GM12873 (cell line): ENCODE measurements at regions not wholly inside any gene's neighbourhood (a gene's known extent, or its start where the extent isn't known, plus 50 kb on each side); places are given as distances from the start of the nearest gene placed in this dataset.
A peak's percentile ranks its signal among the peaks of the same experiment; 100 is the strongest.

Experiments
- TF ChIP-seq, protein P1 (sequence below): IDR thresholded peaks from 2 replicates; pipeline ENCODE4 v1.5.1; 2012; ENCODE audit warnings: low read depth, mild to moderate bottlenecking, moderate library complexity, low read length, control low read depth; ENCODE audit not compliant: insufficient read depth; ENCODE audit errors: missing control alignments

DNA sequence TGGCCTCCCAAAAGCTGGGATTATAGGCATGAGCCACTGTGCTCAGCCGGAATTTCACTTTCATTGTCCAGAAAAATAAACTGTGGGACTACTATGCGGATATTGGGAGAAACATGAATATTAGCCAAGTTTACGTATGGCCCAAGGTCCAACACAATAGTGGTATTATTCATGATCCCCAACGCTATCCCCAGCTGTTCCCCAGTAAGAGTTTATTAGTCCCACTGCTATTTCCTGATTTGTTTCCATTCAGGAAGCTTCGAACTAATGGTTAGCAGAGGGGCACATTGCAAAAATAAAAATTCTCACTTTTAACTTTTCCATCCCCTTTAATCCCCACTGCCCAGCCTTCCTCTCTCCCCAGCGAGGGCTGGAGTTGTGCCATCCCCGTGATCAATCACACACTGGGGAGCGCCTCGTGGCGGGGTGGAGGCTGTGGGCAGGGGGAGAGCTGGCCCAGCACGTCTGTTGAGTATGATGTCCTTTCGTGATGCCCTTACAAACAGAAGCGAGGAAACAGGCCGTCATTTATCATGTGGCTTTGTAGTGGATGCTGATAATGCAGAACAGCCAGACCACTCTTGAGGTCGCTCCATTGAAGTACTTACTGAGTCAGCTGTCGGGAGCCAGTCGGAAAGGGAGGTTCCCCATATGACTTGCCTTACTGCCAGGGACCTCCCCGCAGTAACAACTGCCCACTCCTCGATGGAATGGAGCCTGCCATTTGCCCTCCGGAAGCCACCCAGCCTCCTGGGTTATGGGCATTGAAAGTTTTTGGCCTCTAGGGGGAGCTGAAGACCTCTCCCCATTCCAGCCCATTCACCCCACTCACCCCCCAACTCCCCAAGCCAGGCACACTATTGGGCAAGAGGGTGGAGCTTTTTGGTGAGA lies 117.0 kb downstream of the KDR start:
- TF ChIP-seq, protein P1, sequence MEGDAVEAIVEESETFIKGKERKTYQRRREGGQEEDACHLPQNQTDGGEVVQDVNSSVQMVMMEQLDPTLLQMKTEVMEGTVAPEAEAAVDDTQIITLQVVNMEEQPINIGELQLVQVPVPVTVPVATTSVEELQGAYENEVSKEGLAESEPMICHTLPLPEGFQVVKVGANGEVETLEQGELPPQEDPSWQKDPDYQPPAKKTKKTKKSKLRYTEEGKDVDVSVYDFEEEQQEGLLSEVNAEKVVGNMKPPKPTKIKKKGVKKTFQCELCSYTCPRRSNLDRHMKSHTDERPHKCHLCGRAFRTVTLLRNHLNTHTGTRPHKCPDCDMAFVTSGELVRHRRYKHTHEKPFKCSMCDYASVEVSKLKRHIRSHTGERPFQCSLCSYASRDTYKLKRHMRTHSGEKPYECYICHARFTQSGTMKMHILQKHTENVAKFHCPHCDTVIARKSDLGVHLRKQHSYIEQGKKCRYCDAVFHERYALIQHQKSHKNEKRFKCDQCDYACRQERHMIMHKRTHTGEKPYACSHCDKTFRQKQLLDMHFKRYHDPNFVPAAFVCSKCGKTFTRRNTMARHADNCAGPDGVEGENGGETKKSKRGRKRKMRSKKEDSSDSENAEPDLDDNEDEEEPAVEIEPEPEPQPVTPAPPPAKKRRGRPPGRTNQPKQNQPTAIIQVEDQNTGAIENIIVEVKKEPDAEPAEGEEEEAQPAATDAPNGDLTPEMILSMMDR, result peak; percentile 68

DNA sequence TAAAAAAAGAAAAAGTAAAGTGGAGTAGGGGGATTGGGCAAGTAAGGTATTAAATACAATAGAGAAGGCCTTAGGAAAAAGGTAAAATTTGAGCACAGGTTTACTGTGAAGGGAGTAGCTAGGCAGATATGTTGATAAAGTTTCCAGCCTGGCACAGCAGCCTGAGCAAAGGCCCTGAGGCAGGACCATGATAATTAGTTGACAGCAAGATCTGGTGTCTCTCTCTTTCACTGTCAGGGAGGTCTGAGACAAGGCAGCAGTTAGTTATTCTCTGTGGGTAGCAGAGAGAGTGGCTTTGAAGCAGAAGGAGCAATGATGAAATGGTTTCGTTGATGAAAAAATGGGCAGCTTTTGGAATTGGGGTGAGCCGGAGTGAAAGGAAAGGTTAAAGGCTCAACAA lies 119.5 kb downstream of the KDR start:
- TF ChIP-seq, protein P1, result no peak

DNA sequence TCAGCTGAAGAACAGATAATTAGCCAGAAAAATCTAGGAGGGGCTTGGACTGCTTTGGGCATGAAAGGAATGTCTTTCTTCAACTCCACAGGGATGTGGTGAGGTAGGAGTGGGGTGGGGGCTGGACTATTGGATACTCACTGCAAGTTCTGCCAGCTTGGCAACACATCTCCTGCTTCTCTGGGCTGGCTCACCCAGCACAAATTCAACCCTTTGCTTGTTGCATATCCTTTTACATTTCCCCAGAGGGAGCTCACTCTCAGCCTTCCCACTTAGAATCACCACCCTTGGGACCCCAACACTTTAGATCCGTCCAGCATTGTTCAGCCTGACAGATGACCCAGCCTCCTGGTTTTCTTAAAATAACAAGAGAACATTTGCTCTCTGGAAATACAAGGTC lies 120.6 kb downstream of the KDR start:
- TF ChIP-seq, protein P1, result no peak

DNA sequence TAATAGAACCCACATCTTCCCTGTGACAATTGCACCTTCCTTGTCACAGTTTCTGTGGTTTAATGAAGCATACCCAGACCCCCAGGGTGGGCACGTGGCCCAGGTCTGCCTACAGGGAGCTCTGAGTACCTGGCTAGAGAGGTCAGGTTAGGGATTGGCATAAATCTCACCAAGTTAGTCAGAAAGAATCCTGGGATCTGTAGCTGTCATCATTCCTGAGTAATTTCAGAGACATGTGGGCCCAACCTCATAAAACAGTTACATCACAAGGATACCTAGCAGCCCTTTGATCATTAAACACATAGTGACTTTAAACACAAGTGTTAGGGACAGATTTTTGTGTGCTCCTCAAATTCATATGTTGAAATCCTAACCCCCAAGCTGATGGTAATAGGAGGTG lies 123.0 kb downstream of the KDR start:
- TF ChIP-seq, protein P1, result no peak

DNA sequence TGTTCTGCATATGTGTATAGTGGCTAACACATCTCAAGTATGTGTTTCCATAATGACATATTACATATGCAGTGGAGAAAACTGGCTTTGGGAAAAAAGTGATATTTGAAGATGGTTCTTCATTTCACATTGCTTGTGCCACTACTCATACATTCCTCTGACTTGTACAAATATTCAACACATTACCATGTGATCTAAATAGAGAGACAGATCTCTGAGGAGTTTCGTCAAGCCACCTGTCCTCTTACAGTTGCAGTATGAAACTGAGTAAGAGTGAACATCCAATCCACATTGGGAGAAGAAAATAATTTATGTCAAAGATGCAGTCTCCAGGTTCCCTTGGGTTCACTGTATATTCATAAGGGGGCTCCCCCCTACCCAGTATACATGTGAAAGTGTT lies 123.9 kb downstream of the KDR start:
- TF ChIP-seq, protein P1, result no peak

DNA sequence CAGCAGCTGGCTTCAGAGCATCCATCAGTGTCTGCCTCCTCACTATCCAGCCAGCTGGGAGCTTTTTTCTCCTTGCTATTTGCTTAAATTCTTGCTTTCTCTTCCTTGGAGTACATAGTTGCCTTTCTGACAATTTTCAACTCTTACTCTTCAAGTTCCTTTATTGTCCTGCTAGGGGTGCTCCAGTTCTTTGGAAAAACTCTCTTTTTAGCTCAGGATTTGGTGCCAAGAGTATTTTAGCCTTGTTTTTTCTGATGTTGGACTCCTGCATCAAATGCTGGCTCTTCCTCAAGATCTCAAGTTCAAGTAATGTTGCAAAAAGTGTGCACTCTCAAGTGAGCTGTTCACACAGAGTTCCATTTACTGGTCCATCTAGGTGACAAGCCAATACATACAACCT lies 126.4 kb downstream of the KDR start:
- TF ChIP-seq, protein P1, result no peak

DNA sequence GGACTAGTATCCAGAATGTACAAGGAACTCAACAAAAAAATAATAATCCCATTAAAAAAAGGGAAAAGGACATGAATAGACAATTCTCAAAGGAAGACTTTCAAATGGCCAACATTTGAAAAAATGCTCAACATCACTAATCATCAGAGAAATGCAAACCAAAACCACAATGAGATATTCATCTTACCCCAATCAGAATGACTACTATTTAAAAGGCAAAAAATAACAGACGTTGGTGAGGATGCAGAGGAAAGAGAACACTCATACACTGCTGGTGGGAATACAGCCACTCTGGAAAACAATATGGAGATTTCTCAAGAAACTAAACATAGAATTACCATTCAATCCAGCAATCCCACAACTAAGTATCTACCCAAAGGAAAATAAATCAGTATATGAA lies 133.1 kb downstream of the KDR start:
- TF ChIP-seq, protein P1, result no peak
